ENCODE measurements at regions not wholly inside any gene's neighbourhood (a gene's known extent, or its start where the extent isn't known, plus 50 kb on each side); places are given as distances from the start of the nearest gene placed in this dataset.

- no peak for TF ChIP-seq EZH2phosphoT487 (IDR thresholded peaks at IDR 0.05; ENCODE audit: borderline replicate concordance, low read depth, low read length)
- no peak for TF ChIP-seq CTCF (conservative IDR thresholded peaks at IDR 0.05; ENCODE audit: low read length)
- no peak overlapping the region for H2AFZ ChIP-seq (ENCODE audit: low read length)
- no peaks in the 10 kb centered on the region for H3K79me2 ChIP-seq (ENCODE audit: insufficient read depth, low read depth, low read length)
- no peaks in the 10 kb centered on the region for H4K20me1 ChIP-seq (ENCODE audit: insufficient read depth, low read length)
- no peak for DNase-seq (ENCODE audit: low spot score)
- no peaks in the 10 kb centered on the region for H3K4me1 ChIP-seq (ENCODE audit: insufficient read depth, low read length, poor library complexity, severe bottlenecking)
- no peaks in the 10 kb centered on the region for H3K36me3 ChIP-seq (ENCODE audit: insufficient read depth, low read length)
- no peak overlapping the region for H3K27ac ChIP-seq (ENCODE audit: low read depth, low read length, poor library complexity, severe bottlenecking)
- CTCF ChIA-PET (ENCODE audit: unreplicated experiment), result no interaction called here
- no peak overlapping the region for H3K4me3 ChIP-seq (ENCODE audit: low read depth, low read length, poor library complexity, severe bottlenecking)
- H3K4me2 ChIP-seq (ENCODE audit: low read length), result no peak overlapping the region
- no peaks in the 10 kb centered on the region for H3K9me2 ChIP-seq (ENCODE audit: insufficient read depth, low read length)
- intact Hi-C loops (cut with micrococcal nuclease; ENCODE audit: unreplicated experiment), result no loop called here
- BruUV-seq (replicated peaks), result no TSS peak
- H3K9me3 ChIP-seq (ENCODE audit: low read length), result no peaks in the 10 kb centered on the region
- POLR2A ChIA-PET, result no interaction called here
Observed at GRCh38 chr5:88515068-88515467, 246.4 kb upstream of the TMEM161B start.

GRCh38 chr5:88509403-88509802 lies 240.8 kb upstream of the TMEM161B start:
- Histone ChIP-seq H3K9me3 (ENCODE audit: low read length) (no peaks in the 10 kb centered on the region), H4K20me1 (ENCODE audit: insufficient read depth, low read length) (no peaks in the 10 kb centered on the region), H3K4me1 (ENCODE audit: insufficient read depth, low read length, poor library complexity, severe bottlenecking) (no peaks in the 10 kb centered on the region), H3K36me3 (ENCODE audit: insufficient read depth, low read length) (no peaks in the 10 kb centered on the region), H3K4me3 (ENCODE audit: low read depth, low read length, poor library complexity, severe bottlenecking) (no peak overlapping the region), H3K9me2 (ENCODE audit: insufficient read depth, low read length) (no peaks in the 10 kb centered on the region), H3K27ac (ENCODE audit: low read depth, low read length, poor library complexity, severe bottlenecking) (no peak overlapping the region), H3K4me2 (ENCODE audit: low read length) (no peak overlapping the region), H2AFZ (ENCODE audit: low read length) (no peak overlapping the region), H3K79me2 (ENCODE audit: insufficient read depth, low read depth, low read length) (no peaks in the 10 kb centered on the region)
- ChIA-PET POLR2A (no interaction called here), CTCF (ENCODE audit: unreplicated experiment) (no interaction called here)
- TF ChIP-seq EZH2phosphoT487 (IDR thresholded peaks at IDR 0.05; ENCODE audit: borderline replicate concordance, low read depth, low read length) (no peak), CTCF (conservative IDR thresholded peaks at IDR 0.05; ENCODE audit: low read length) (no peak)
- DNase-seq (ENCODE audit: low spot score), result no peak
- intact Hi-C loops (cut with micrococcal nuclease; ENCODE audit: unreplicated experiment), result no loop called here
- BruUV-seq (replicated peaks), result no TSS peak

GRCh38 chr5:88507261-88507660 lies 238.6 kb upstream of the TMEM161B start:
- CTCF ChIA-PET (ENCODE audit: unreplicated experiment), result no interaction called here

More at GRCh38 chr5:88507261-88507660, 238.6 kb upstream of the TMEM161B start:
- H2AFZ ChIP-seq (ENCODE audit: low read length), result no peak overlapping the region
- no peaks in the 10 kb centered on the region for H3K36me3 ChIP-seq (ENCODE audit: insufficient read depth, low read length)
- DNase-seq (ENCODE audit: low spot score), result no peak
- TF ChIP-seq CTCF (conservative IDR thresholded peaks at IDR 0.05; ENCODE audit: low read length) (no peak), EZH2phosphoT487 (IDR thresholded peaks at IDR 0.05; ENCODE audit: borderline replicate concordance, low read depth, low read length) (no peak)
- intact Hi-C loops (cut with micrococcal nuclease; ENCODE audit: unreplicated experiment), result no loop called here
- H3K79me2 ChIP-seq (ENCODE audit: insufficient read depth, low read depth, low read length), result no peaks in the 10 kb centered on the region
- H3K4me3 ChIP-seq (ENCODE audit: low read depth, low read length, poor library complexity, severe bottlenecking), result no peak overlapping the region
- no peak overlapping the region for H3K27ac ChIP-seq (ENCODE audit: low read depth, low read length, poor library complexity, severe bottlenecking)
- peaks cover 11% of the 10 kb centered on the region for H3K4me1 ChIP-seq (ENCODE audit: insufficient read depth, low read length, poor library complexity, severe bottlenecking)
- BruUV-seq (replicated peaks), result no TSS peak
- no peaks in the 10 kb centered on the region for H3K9me2 ChIP-seq (ENCODE audit: insufficient read depth, low read length)
- POLR2A ChIA-PET, result interaction anchor here (1.7 kb wide), 1 partner anchor 9 kb away, joined by 7 read pairs; no protein-coding TSS in a partner anchor
- H4K20me1 ChIP-seq (ENCODE audit: insufficient read depth, low read length), result no peaks in the 10 kb centered on the region
- H3K4me2 ChIP-seq (ENCODE audit: low read length), result no peak overlapping the region
- no peaks in the 10 kb centered on the region for H3K9me3 ChIP-seq (ENCODE audit: low read length)
